Peyer's patch (tissue), 4 donors: ENCODE measurements at regions not wholly inside any gene's neighbourhood (a gene's known extent, or its start where the extent isn't known, plus 50 kb on each side); places are given as distances from the start of the nearest gene placed in this dataset.

ENCODE experiments used
- CTCF ChIP-seq, 6 experiments: fragments of 450-650 bp in 4 of 6; fragments of 200-600 bp in 2 of 6; sonication (generic) in 1 of 6; IDR thresholded peaks; one replicate each; pipeline ENCODE4 v1.5.1; 2017 to 2019; ENCODE audit warnings: antibody characterized with exemption in 6 of 6, mild to moderate bottlenecking in 3 of 6, moderate library complexity in 1 of 6
- POLR2A ChIP-seq, 2 donors: fragments of 450-650 bp; IDR thresholded peaks; one replicate each; pipeline ENCODE4 v1.5.1; 2017; ENCODE audit warnings: antibody characterized with exemption in 2 of 2, mild to moderate bottlenecking in 2 of 2, moderate library complexity in 2 of 2

GRCh38 chr7:41375582-41375981 lies 327.3 kb downstream of the INHBA start:
- TF ChIP-seq CTCF (IDR thresholded peaks at IDR 0.05) = no peak
- no peak for TF ChIP-seq POLR2A (IDR thresholded peaks at IDR 0.05)
